Fibroblast of lung (primary cell): ENCODE measurements at regions not wholly inside any gene's neighbourhood (a gene's known extent, or its start where the extent isn't known, plus 50 kb on each side); places are given as distances from the start of the nearest gene placed in this dataset.

ENCODE experiments used
- CTCF ChIP-seq, 2 donors: IDR thresholded peaks in 1 of 2; conservative IDR thresholded peaks in 1 of 2; 1 replicate in 1 of 2; 2 replicates in 1 of 2; pipeline ENCODE4 v1.5.1; 2011 to 2012; ENCODE audit warnings: low read length in 2 of 2, control low read depth in 1 of 2, inconsistent platforms in 1 of 2, low read depth in 1 of 2, mild to moderate bottlenecking in 1 of 2
- EZH2 ChIP-seq: IDR thresholded peaks from 2 replicates; pipeline ENCODE4 v1.5.1; 2012; ENCODE audit warnings: low read length, control low read depth, mild to moderate bottlenecking; ENCODE audit errors: missing control alignments

- TF ChIP-seq CTCF (conservative IDR thresholded peaks at IDR 0.05 in 1 of 2, IDR thresholded peaks at IDR 0.05 in 1 of 2; ENCODE audit: low read depth in 1 of 2, low read length in 2 of 2) (no peak), EZH2 (no peak)
These were observed 371.7 kb upstream of the CNTN6 start for GRCh38 chr3:721086-721485.
